ENCODE measurements at regions not wholly inside any gene's neighbourhood (a gene's known extent, or its start where the extent isn't known, plus 50 kb on each side); places are given as distances from the start of the nearest gene placed in this dataset.
"Not testable (repeated sequence)": the region's sequence is repeated elsewhere in the genome, so short reads cannot be mapped to it uniquely, and the experiment has no call there.

DNA sequence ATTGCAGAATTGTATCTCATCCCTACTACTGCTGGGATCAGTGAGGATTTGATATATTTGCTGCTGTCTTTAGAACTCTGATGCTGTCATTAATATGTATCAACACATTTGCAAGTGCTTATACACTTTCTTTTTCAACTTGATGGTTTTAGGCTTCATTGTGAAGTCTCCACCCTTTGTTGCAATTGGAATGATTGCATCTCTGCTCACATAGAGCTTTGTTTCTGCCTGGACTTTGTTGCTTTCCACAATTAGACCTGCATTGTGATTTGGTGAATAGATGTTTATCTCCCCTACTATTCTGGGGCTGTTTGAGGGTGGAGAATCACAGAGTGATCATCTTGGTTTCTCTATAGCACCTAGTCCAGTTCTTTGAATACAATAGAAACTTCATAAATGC is 666.7 kb downstream of the EPM2A start:
- DNase-seq (ENCODE audit: low spot score) = no peak

DNA sequence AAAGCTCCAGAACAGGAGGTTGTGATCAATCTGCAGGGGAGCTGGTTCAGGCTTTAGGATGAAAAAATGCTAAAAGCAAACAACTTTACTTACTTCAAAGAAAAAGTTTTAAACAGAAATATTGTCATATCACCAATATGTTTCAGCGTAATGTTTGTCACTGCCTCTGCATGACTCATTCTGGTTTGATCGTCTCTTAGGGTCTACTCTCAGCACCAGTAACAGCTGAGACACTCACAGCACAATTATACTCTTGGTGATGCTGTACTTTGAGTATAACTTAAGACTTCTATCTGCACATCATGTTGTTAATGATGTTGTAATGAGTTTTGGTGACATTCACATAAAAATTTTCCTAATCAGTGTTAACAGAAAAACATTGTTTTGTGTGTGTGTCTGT is 665.4 kb downstream of the EPM2A start:
- no peak for DNase-seq (ENCODE audit: low spot score)

DNA sequence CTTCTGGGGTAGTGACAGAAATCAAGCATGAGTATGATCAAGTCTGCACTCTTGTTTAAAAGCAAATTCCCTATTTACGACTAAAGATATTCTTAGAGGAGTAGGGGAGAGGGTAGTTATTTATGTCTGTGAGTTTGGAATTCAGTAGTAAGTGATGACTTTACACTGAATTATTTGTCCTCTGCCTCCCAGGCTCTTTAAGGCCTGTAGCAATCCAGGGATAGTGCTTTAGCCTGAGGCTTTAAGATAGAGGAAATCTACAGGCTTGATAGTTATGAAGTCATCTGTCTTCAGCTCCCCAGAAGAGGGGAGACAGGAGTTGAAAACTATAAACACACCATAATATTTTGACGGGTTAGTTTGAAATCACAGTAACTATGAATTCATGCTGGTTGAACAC is 664.5 kb downstream of the EPM2A start:
- DNase-seq (ENCODE audit: low spot score) = no peak

DNA sequence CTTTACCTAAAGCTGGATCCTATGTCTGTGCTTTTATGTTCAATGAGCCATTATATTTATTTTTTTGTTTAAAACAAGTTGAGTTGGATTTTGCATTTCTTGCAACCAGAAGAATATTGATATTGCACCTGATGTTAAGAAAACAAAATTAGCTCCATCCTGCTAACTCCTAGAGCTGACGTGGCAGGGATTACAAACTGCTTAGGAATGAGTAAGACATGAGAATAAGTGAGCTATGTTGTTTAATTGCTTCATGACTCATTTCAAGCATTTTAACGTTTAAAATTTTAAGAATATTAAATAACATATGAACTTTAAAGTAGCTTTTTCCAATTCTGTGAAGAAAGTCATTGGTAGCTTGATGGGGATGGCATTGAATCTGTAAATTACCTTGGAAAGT is 663.5 kb downstream of the EPM2A start:
- no peak for DNase-seq (ENCODE audit: low spot score)

- no peak for DNase-seq (ENCODE audit: low spot score)
These were observed 661.5 kb downstream of the EPM2A start for GRCh38 chr6:145073811-145074210.

- DNase-seq (ENCODE audit: low spot score) = no peak
These were observed 660.5 kb downstream of the EPM2A start for GRCh38 chr6:145074805-145075204.

- DNase-seq (ENCODE audit: low spot score) = no peak
These were observed 659.9 kb downstream of the EPM2A start for GRCh38 chr6:145075425-145075824.

DNA sequence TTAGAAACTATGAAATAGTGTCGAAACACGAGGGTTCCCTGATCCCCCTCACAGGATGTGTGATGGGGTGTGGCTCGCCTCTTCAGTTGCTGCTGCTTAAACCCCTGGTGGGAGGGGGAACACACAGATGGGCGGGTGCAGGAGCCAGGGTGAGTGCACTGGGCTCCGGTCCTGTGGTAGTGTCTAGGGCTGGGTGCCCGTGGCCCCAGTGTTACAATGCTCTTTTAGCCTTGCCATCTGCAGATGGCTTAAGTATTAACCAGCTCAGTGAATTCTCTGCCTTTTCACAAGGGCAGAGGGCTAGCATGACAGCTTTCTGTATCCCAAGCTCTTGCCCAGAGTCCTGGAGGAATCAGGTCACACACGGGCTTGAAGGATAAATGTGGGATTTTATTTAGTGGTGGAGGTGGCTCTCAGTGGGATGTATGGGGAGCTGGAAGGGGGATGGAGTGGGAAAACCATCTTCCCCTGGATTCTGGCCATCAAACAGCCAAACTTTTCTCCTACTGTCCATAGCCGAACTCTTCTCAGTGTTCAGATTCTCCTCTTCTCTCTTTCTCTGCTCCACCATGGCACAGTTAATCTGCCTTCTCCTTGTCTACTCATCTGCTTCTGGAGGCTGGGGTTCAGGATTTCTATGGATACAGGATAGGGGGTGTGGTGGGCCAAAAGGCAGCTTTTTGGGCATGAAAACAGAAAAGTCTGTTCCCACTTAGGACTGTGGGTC is 659.0 kb downstream of the EPM2A start:
- no peak for DNase-seq (ENCODE audit: low spot score)

DNA sequence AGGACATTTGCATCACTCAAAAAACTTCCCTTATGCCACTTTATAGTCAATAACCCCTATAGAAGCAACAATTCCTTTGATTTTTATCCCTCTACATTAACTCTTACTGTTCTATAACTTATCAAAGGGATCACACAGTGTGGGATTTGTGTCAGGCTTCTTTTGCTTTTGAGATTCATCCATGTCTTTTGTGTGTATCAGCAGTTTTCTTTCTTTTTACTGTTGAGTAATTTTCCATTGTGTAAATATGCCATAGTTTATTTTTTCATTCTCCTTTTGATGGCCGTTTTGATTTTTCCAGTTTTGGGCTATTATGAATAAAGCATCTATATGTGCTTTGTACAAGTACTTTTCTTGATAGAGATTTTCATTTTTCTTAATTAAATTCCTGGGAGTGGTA is 657.9 kb downstream of the EPM2A start:
- DNase-seq (ENCODE audit: low spot score) = no peak

DNA sequence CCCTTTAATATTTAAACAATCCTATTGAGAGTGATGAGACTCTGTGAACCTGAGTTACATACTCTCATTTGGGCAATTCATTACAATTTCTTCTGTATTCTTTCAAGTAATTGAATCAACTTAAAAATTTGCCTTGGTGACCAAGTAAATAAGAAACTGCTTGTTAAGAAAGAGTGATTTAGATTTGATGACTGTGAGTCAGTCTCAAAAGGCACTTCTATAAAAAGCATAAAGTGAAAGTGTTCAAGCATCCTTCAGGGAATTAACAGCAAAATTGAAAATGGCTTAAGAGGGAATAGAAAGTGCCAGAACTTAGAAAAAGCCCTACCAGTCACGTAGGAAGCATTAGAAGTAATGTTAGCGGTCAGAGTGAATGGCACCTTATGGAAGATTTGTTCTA is 654.7 kb downstream of the EPM2A start:
- DNase-seq (ENCODE audit: low spot score) = peak; percentile 17

- no peak for DNase-seq (ENCODE audit: low spot score)
These were observed 653.6 kb downstream of the EPM2A start for GRCh38 chr6:145081677-145082076.

DNA sequence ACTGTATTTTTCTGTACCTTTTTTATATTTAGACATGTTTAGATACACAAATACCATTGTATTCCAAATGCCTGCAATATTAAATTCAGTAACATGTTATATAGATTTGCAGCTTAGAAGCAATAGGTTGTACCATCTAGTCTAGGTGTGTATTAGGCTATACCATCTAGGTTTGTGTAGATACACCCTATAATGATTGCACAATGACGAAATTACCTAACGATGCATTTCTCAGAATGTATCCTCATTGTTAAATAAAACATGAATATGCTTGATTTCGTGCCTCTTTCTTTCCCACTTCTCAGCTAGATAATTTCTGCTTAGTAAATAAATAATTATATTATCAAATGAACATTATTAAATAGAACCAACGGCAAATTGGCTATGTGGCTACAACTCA is 653.0 kb downstream of the EPM2A start:
- DNase-seq (ENCODE audit: low spot score) = no peak

DNA sequence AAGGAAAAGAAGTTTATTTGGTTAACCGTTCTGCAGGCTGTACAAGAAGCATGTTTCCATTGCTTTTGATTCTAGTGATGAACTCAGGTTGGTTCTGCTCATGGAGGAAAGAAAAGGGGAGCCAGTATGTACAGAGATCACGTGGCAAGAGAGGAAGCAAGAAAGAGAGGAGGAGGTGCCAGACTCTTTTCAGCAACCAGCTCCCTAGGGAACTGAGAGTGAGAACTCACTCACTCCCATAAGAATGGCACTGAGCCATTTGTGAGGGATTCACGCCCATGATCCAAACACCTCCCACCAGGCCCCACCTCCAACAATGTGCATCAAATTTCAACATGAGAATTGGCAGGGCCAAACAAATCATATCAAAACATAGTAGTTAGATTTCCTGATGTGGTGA is 649.1 kb downstream of the EPM2A start:
- no peak for DNase-seq (ENCODE audit: low spot score)

DNA sequence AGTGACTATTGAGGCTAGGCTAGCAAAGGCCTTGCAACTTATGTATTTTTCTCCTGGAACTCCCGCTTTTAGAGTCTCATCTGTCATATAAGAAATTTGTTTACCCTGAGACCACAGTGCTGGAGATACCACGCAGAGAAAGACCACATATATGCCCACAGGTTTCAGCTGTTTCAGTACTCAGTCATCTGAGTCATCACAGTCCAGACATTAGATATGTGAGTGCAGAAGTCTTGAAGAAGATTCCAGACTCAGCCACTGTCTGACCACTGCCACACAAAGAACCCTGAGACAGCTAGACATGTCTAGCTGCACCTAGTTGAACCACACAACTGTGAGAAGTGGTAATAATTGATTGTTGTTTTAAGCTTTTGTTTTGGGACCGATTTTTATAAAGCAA is 648.3 kb downstream of the EPM2A start:
- no peak for DNase-seq (ENCODE audit: low spot score)

- no peak for DNase-seq (ENCODE audit: low spot score)
These were observed 644.3 kb downstream of the EPM2A start for GRCh38 chr6:145090801-145091585.

GRCh38 chr6:145091586-145092142 is 643.7 kb downstream of the EPM2A start:
- DNase-seq (ENCODE audit: low spot score) = no peak

DNA sequence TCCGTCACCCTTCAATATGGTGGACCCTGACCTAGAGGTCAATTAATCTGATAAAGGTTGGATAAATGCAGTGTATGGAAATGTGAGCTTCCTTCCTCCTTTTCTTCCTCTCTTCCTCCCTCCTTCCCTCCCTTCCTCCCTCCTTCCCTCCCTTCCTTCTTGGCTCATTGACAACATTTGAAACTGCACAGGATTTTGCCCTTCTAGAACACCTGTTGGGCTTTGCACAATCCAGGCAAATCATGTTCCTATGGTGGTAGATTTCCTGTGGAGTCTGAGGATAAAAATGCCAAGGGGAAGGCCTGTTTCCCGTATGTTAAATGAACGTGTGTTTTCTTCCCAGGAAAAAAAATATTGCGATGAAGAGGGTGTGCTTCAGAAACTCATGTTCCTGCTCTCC is 642.8 kb downstream of the EPM2A start:
- no peak for DNase-seq (ENCODE audit: low spot score)

DNA sequence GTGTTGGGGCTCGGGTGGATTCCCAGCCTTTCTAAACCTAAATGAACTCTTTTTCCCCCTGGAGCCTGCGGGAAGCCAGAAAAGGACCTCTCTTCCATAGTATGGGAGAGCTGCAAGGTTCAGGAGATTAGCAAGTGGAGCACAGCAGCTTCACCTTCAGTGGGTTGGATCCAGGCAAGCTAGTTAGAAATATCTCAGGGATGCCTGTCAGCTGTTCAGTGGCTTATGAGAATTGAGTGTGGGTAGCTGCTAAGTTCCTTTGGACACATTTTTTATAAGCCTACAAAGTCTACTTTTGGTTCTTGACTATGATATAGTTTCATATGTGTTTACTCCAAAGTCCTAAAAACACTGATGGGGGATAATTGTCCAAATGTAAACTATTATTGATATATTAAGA is 642.1 kb downstream of the EPM2A start:
- DNase-seq (ENCODE audit: low spot score) = no peak

GRCh38 chr6:145096846-145097245 is 638.5 kb downstream of the EPM2A start:
- no peak for DNase-seq (ENCODE audit: low spot score)

- DNase-seq (ENCODE audit: low spot score) = not testable (repeated sequence)
These were observed 637.2 kb downstream of the EPM2A start for GRCh38 chr6:145098127-145098526.

DNA sequence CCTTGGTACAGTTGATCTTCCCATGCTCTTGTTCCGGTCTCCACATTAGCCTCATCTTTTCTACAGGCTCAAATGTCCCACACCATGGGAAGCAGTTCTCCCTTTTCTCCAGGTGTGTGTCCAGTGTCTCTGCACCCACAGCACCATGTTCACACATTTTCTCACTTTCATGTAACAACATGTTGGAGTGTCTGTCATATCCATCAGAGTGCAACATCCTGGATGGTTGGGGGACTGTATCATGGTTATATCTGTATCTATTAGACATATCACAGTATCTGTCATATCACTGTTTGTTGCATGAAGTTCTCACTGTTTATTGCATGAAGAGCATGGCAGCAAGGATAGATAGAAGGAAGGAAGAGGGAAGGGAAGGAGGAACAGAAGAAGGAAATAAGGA is 635.6 kb downstream of the EPM2A start:
- no peak for DNase-seq (ENCODE audit: low spot score)

- DNase-seq (ENCODE audit: low spot score) = no peak
These were observed 625.2 kb downstream of the EPM2A start for GRCh38 chr6:145110109-145110508.

GRCh38 chr6:145111407-145111806 is 623.9 kb downstream of the EPM2A start:
- not testable (repeated sequence) for DNase-seq (ENCODE audit: low spot score)

Data from COLO829 (cell line).